H1 (cell line): ENCODE measurements at regions not wholly inside any gene's neighbourhood (a gene's known extent, or its start where the extent isn't known, plus 50 kb on each side); places are given as distances from the start of the nearest gene placed in this dataset.

Experiments
- BCL11A ChIP-seq, 2 experiments: IDR thresholded peaks; one replicate each; pipeline ENCODE4 v1.6.1; 2011; ENCODE audit warnings: low read depth in 2 of 2, low read length in 2 of 2, mild to moderate bottlenecking in 2 of 2
- EZH2 ChIP-seq: fragments of 200-600 bp; sonication (generic); IDR thresholded peaks from 2 replicates; pipeline ENCODE4 v1.7.1; 2012; ENCODE audit warnings: low read depth, mild to moderate bottlenecking, moderate library complexity, low read length, inconsistent platforms; ENCODE audit not compliant: severe bottlenecking
- RXRA ChIP-seq: IDR thresholded peaks from 2 replicates; pipeline ENCODE4 v1.6.1; 2011; ENCODE audit warnings: low read depth, mild to moderate bottlenecking, low read length, moderate library complexity; ENCODE audit not compliant: insufficient read depth
- SAP30 ChIP-seq: fragments of 300-600 bp; sonication (generic); IDR thresholded peaks from 2 replicates; pipeline ENCODE4 v1.7.1; 2012; ENCODE audit warnings: low read length, moderate library complexity, mild to moderate bottlenecking, inconsistent platforms; ENCODE audit not compliant: insufficient read depth, insufficient replicate concordance
- SP1 ChIP-seq: IDR thresholded peaks from 2 replicates; pipeline ENCODE4 v1.6.1; 2011; ENCODE audit warnings: low read depth, low read length
- SRF ChIP-seq: IDR thresholded peaks from 2 replicates; pipeline ENCODE4 v1.6.1; 2011; ENCODE audit warnings: mild to moderate bottlenecking, low read depth, low read length, moderate library complexity
- TEAD4 ChIP-seq: IDR thresholded peaks from 2 replicates; pipeline ENCODE4 v1.6.1; 2012; ENCODE audit warnings: low read depth, low read length, inconsistent platforms, mixed read lengths
- ZNF274 ChIP-seq: IDR thresholded peaks from 2 replicates; pipeline ENCODE4 v1.7.0; 2012; ENCODE audit warnings: low read length, borderline replicate concordance; ENCODE audit errors: extremely low read depth

DNA sequence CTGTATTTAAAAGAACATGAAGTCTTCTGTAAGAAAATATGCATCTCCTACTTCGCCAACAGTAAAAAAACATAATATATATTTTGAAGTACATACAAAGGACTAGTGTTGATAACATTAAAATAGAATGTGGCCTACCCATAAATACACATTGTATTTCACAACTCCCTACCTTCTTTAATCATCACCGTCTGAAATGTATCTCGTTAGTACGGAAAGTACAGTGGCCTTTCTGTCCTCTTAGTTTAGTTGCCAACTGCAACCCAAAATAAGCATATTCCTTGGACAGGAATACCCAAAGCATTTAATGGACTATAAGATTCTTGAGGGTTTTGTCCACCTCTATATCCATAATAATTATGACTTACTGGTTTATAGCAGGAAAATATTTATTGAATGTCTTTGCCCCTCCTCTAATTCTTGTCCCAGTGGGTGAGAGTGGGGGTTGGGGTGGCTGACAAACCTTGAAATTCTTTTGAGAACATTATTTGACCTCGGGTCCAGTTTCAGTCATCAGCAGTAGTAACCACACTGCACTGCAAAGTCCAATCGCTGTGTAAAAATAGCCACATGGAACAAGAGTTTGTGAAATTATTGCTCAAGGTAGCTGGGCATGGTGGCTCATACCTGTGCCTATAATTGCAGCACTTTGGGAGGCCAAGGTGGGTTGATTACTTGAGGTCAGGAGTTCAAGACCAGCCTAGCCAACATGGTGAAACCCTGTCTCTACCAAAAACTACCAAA lies 474.5 kb downstream of the KLHL13 start (continued):
- no peak for TF ChIP-seq SAP30
- TF ChIP-seq RXRA = no peak
- TF ChIP-seq SP1 = no peak
- no peak for TF ChIP-seq SRF
- no peak for TF ChIP-seq EZH2
- TF ChIP-seq TEAD4 = no peak
- no peak for TF ChIP-seq BCL11A (IDR thresholded peaks at IDR 0.05; ENCODE audit: low read depth in 2 of 2, low read length in 2 of 2)
- TF ChIP-seq ZNF274 = no peak
